ENCODE measurements at regions not wholly inside any gene's neighbourhood (a gene's known extent, or its start where the extent isn't known, plus 50 kb on each side); places are given as distances from the start of the nearest gene placed in this dataset.

DNA sequence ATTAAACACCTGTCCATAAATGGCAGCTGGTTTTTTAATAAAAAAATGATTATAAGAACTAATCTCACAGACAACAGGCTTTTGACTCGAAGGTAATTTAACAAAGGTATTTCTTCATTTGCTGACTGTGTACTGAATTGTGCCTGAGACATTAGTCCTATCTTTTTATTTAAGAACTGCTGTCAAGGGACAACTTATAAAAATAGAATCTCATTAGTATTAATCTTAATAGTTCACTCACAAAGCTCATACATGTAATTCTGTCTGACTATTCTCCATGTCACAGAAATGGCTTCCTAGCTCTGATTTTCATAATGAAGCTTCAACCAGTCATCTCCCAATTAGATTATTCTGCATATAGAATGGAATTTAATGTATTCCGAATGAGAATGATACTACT, 276.9 kb upstream of the PDZRN3 start:
- Mint-ChIP-seq H3K27me3 (no peaks in the 10 kb centered on the region), H3K9me3 (peaks cover 5% of the 10 kb centered on the region), H3K36me3 (ENCODE audit: low read depth) (no peaks in the 10 kb centered on the region), H3K4me1 (no peaks in the 10 kb centered on the region), H3K27ac (no peak overlapping the region), H3K4me3 (no peak overlapping the region)
- ChIA-PET POLR2A (no interaction called here), CTCF (no interaction called here)
- ATAC-seq (ENCODE audit: low read depth) (no peak), DNase-seq (no peak)
- intact Hi-C loops (cut with micrococcal nuclease), result no loop called here
- TF ChIP-seq, protein P1, sequence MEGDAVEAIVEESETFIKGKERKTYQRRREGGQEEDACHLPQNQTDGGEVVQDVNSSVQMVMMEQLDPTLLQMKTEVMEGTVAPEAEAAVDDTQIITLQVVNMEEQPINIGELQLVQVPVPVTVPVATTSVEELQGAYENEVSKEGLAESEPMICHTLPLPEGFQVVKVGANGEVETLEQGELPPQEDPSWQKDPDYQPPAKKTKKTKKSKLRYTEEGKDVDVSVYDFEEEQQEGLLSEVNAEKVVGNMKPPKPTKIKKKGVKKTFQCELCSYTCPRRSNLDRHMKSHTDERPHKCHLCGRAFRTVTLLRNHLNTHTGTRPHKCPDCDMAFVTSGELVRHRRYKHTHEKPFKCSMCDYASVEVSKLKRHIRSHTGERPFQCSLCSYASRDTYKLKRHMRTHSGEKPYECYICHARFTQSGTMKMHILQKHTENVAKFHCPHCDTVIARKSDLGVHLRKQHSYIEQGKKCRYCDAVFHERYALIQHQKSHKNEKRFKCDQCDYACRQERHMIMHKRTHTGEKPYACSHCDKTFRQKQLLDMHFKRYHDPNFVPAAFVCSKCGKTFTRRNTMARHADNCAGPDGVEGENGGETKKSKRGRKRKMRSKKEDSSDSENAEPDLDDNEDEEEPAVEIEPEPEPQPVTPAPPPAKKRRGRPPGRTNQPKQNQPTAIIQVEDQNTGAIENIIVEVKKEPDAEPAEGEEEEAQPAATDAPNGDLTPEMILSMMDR (IDR thresholded peaks at IDR 0.05), result no peak

DNA sequence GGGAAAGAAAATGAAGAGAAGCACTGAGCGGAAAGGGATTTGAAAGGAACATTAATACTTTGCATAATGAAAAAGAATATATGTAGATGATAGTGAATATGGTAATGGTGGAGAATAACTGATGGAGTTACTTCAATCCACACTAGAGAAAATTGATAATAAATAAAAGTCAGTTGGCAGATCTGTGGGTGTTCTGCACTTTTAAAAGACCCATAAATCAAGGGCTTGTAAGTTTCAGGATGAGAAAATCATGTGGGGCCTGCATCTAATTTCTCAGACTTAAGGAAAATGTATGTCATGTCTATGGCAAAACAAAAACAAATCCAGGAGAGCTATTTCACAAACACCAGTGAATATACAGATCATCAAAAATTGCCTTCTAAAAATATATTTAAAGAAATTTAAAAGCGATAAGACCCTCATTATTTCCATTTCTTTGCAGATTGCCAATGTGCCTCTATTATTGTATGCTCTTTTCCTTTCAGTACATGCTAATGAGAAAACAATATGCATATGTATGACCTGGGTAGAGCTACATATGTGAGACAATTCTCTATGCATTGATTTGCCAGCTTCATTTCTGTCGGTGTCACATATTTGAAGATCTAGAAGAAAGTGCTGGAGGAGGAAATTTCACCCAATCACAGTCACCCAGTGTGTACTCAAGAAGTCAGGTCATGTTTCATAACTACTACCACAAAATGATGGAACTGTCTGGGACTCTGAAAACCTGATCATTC, 269.9 kb upstream of the PDZRN3 start:
- H3K4me3 Mint-ChIP-seq, result no peak overlapping the region
- TF ChIP-seq, protein P1 (IDR thresholded peaks at IDR 0.05), result no peak
- H3K4me1 Mint-ChIP-seq, result no peaks in the 10 kb centered on the region
- no peaks in the 10 kb centered on the region for H3K27me3 Mint-ChIP-seq
- ChIA-PET CTCF (no interaction called here), POLR2A (no interaction called here)
- intact Hi-C loops (cut with micrococcal nuclease), result no loop called here
- no peak overlapping the region for H3K27ac Mint-ChIP-seq
- no peaks in the 10 kb centered on the region for H3K36me3 Mint-ChIP-seq (ENCODE audit: low read depth)
- ATAC-seq (ENCODE audit: low read depth), result no peak
- peaks cover 5% of the 10 kb centered on the region for H3K9me3 Mint-ChIP-seq
- DNase-seq, result no peak

DNA sequence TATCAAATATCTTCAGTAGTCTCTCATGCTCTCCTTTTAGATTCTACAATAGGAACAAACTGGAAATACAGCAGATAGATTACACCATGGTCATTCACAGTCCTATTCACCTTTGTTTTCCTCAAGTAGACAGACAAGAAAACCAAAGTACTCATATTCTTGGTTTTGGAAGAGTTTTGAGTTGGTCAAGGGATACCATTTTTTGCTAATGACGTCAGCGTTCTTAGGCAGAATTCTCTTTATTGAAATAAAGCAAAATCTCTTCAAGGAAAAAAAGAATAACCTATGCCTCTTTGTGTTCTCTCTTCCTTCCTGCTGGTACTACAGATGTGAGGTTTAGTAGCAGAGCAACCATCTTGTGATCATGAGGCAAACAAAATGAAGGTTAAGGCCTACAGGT, 268.3 kb upstream of the PDZRN3 start:
- peaks cover 7% of the 10 kb centered on the region for H3K9me3 Mint-ChIP-seq
- DNase-seq, result no peak

DNA sequence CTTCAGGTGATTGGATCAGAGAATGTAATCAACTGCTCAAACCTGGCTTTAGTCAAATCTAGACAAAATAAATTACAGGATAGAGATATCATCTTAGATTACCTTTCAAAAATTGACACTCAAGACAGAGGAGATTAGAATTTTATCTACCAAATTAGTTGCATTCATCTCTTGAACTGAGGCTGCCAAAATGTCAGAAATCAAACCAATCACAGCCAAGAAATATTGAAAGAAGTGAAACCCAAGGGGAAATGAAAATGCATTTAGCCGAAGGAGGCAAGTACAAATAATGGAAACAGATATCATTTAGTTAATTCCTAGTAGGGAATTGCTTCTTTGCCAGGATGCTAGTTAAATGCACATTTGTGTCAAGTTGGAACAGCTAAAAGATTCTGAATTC, 261.1 kb upstream of the PDZRN3 start:
- no peak for ATAC-seq (ENCODE audit: low read depth)
- no peak overlapping the region for H3K27ac Mint-ChIP-seq
- H3K4me3 Mint-ChIP-seq, result no peak overlapping the region
- intact Hi-C loops (cut with micrococcal nuclease), result no loop called here
- H3K4me1 Mint-ChIP-seq, result no peaks in the 10 kb centered on the region
- ChIA-PET POLR2A (no interaction called here), CTCF (no interaction called here)
- no peaks in the 10 kb centered on the region for H3K27me3 Mint-ChIP-seq
- TF ChIP-seq, protein P1 (IDR thresholded peaks at IDR 0.05), result no peak
- DNase-seq, result no peak
- no peaks in the 10 kb centered on the region for H3K36me3 Mint-ChIP-seq (ENCODE audit: low read depth)
- H3K9me3 Mint-ChIP-seq, result peaks cover 7% of the 10 kb centered on the region

More for the DNA sequence above, 268.3 kb upstream of the PDZRN3 start:
- H3K36me3 Mint-ChIP-seq (ENCODE audit: low read depth), result no peaks in the 10 kb centered on the region
- intact Hi-C loops (cut with micrococcal nuclease), result no loop called here
- ChIA-PET POLR2A (no interaction called here), CTCF (no interaction called here)
- no peaks in the 10 kb centered on the region for H3K27me3 Mint-ChIP-seq
- no peak overlapping the region for H3K27ac Mint-ChIP-seq
- no peak for ATAC-seq (ENCODE audit: low read depth)
- TF ChIP-seq, protein P1 (IDR thresholded peaks at IDR 0.05), result no peak
- H3K4me1 Mint-ChIP-seq, result no peaks in the 10 kb centered on the region
- H3K4me3 Mint-ChIP-seq, result no peak overlapping the region

DNA sequence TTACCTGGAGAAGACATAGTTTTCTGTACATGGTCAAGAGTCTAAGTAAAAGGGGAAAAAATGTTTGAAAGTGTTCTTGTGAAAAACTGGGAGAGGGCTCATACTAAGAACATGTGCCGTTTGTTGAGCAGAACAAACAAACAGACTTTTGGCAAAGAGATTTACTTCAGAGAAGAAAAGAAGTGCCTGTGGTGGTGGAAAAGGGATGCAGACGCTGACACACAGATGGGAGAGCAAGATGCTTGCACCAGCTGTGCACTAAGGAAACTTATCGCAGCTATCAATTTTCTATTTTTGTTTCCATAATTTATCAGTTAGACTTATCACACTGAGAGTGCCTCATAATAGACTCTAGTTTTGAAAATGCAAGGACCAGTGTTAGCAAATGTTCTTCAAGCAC, 259.6 kb upstream of the PDZRN3 start:
- ChIA-PET POLR2A (no interaction called here), CTCF (no interaction called here)
- no peak for ATAC-seq (ENCODE audit: low read depth)
- no peak for DNase-seq
- TF ChIP-seq, protein P1 (IDR thresholded peaks at IDR 0.05), result no peak
- Mint-ChIP-seq H3K4me3 (no peak overlapping the region), H3K27me3 (no peaks in the 10 kb centered on the region), H3K4me1 (no peaks in the 10 kb centered on the region), H3K36me3 (ENCODE audit: low read depth) (no peaks in the 10 kb centered on the region), H3K27ac (no peak overlapping the region), H3K9me3 (peaks cover 2% of the 10 kb centered on the region)
- intact Hi-C loops (cut with micrococcal nuclease), result no loop called here

Measured in activated B cell treated with CpG ODN at 0.5 μM for 24 hours (primary cell).